Loucy (cell line): ENCODE measurements at regions not wholly inside any gene's neighbourhood (a gene's known extent, or its start where the extent isn't known, plus 50 kb on each side); places are given as distances from the start of the nearest gene placed in this dataset.

ENCODE experiments used
- H2AFZ ChIP-seq: fragments of 200-600 bp; sonication (generic); 2 replicates; pipeline ENCODE4 v1.6.0; 2016; ENCODE audit warnings: antibody characterized with exemption, mild to moderate bottlenecking, low read length, moderate library complexity
- H3F3A ChIP-seq: fragments of 200-600 bp; 2 replicates; pipeline ENCODE4 v1.6.0; 2016; ENCODE audit warnings: antibody characterized with exemption, low read depth, mild to moderate bottlenecking
- H3K27me3 ChIP-seq: fragments of 200-600 bp; sonication (generic); 2 replicates; pipeline ENCODE4 v1.6.1; 2014; ENCODE audit warnings: low read length, mild to moderate bottlenecking; ENCODE audit not compliant: insufficient read depth, poor library complexity, severe bottlenecking
- H3K36me3 ChIP-seq: fragments of 200-600 bp; sonication (generic); 2 replicates; pipeline ENCODE4 v1.6.1; 2016; ENCODE audit warnings: low read length; ENCODE audit not compliant: insufficient read depth
- H3K4me1 ChIP-seq: fragments of 200-600 bp; sonication (generic); 2 replicates; pipeline ENCODE4 v1.5.1; 2014; ENCODE audit warnings: low read length, mild to moderate bottlenecking; ENCODE audit not compliant: insufficient read depth, poor library complexity, severe bottlenecking
- H3K4me2 ChIP-seq: fragments of 200-600 bp; sonication (generic); 2 replicates; pipeline ENCODE4 v1.6.0; 2014; ENCODE audit warnings: antibody characterized with exemption, low read length, low read depth, mild to moderate bottlenecking; ENCODE audit not compliant: poor library complexity, severe bottlenecking
- H3K4me3 ChIP-seq: fragments of 200-600 bp; sonication (generic); 2 replicates; pipeline ENCODE4 v1.5.1; 2014; ENCODE audit warnings: low read length, mild to moderate bottlenecking, mixed read lengths; ENCODE audit not compliant: poor library complexity, severe bottlenecking
- H3K79me2 ChIP-seq: fragments of 200-600 bp; sonication (generic); 2 replicates; pipeline ENCODE4 v1.6.1; 2014; ENCODE audit warnings: low read length; ENCODE audit not compliant: insufficient read depth
- H3K9ac ChIP-seq: fragments of 200-600 bp; sonication (generic); 2 replicates; pipeline ENCODE4 v1.6.0; 2014; ENCODE audit warnings: mild to moderate bottlenecking, low read depth, low read length, moderate library complexity; ENCODE audit not compliant: poor library complexity, severe bottlenecking
- H3K9me2 ChIP-seq: fragments of 200-600 bp; sonication (generic); replicated peaks from 2 replicates; pipeline ENCODE4 v1.6.1; 2016; ENCODE audit warnings: low read depth, low read length, mixed read lengths
- H3K9me3 ChIP-seq: fragments of 200-600 bp; sonication (generic); 2 replicates; pipeline ENCODE4 v1.6.1; 2014; ENCODE audit warnings: mild to moderate bottlenecking, antibody characterized with exemption, low read length, low read depth; ENCODE audit not compliant: insufficient read depth
- H4K20me1 ChIP-seq: fragments of 200-600 bp; sonication (generic); 2 replicates; pipeline ENCODE4 v1.6.0; 2014; ENCODE audit warnings: antibody characterized with exemption, low read length, mild to moderate bottlenecking; ENCODE audit not compliant: insufficient read depth, poor library complexity, severe bottlenecking
- EZH2phosphoT487 ChIP-seq: fragments of 200-600 bp; IDR thresholded peaks from 2 replicates; pipeline ENCODE4 v1.6.1; 2018; ENCODE audit warnings: antibody characterized with exemption, mild to moderate bottlenecking, moderate library complexity, borderline replicate concordance
- TF ChIP-seq, protein P1 (sequence below): fragments of 200-600 bp; sonication (generic); conservative IDR thresholded peaks from 2 replicates; pipeline ENCODE4 v1.5.1; 2014; ENCODE audit warnings: mild to moderate bottlenecking, antibody characterized with exemption, low read length

DNA sequence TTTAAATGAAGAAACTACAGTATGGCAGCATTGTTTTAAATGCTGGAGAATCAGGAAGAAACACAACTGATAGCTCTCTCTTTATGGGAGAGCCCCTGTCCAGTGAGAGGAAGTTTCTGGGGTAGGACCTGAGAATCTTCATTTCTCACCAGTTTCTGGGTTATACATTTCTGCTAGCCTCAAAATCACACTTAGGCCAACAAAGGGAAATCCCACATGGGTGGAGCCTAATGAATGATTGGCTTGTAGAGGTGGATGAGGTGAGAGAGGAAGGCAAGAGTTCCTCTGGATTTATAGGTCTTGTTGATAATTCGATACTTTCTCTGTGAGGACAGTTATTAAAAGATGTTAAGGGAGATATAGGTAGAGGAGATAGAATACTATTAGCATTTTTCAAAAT, 1397.3 kb upstream of the TENM4 start:
- H3K36me3 ChIP-seq = no peaks in the 10 kb centered on the region
- no peaks in the 10 kb centered on the region for H4K20me1 ChIP-seq
- H2AFZ ChIP-seq = no peak overlapping the region
- H3K9me2 ChIP-seq = no peaks in the 10 kb centered on the region
- TF ChIP-seq EZH2phosphoT487 = no peak
- TF ChIP-seq, protein P1, sequence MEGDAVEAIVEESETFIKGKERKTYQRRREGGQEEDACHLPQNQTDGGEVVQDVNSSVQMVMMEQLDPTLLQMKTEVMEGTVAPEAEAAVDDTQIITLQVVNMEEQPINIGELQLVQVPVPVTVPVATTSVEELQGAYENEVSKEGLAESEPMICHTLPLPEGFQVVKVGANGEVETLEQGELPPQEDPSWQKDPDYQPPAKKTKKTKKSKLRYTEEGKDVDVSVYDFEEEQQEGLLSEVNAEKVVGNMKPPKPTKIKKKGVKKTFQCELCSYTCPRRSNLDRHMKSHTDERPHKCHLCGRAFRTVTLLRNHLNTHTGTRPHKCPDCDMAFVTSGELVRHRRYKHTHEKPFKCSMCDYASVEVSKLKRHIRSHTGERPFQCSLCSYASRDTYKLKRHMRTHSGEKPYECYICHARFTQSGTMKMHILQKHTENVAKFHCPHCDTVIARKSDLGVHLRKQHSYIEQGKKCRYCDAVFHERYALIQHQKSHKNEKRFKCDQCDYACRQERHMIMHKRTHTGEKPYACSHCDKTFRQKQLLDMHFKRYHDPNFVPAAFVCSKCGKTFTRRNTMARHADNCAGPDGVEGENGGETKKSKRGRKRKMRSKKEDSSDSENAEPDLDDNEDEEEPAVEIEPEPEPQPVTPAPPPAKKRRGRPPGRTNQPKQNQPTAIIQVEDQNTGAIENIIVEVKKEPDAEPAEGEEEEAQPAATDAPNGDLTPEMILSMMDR = no peak
- no peaks in the 10 kb centered on the region for H3K9me3 ChIP-seq
- H3K27me3 ChIP-seq = no peaks in the 10 kb centered on the region
- no peak overlapping the region for H3K9ac ChIP-seq
- H3K79me2 ChIP-seq = no peaks in the 10 kb centered on the region
- H3F3A ChIP-seq = no peaks in the 10 kb centered on the region
- no peak overlapping the region for H3K4me2 ChIP-seq
- no peaks in the 10 kb centered on the region for H3K4me1 ChIP-seq
- H3K4me3 ChIP-seq = no peak overlapping the region

DNA sequence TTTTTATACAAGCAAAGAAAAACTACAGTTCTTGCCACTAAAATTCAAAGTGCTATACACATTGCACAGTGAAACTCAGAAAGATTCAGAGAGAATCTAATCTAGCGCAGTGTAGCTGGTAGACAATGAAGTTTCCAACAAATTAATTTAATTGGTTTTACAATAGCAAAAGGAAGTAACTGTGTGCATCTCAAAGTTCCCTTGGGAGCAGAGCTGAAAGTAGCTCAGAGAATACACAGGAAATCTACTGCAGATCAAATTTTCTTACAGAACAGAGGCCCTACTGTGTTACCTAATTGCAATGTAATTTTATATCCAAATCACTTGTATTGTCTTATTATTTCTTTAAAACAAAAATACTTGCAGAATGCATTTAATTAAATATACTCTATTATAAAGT, 1396.2 kb upstream of the TENM4 start:
- Histone ChIP-seq H3K79me2 (no peaks in the 10 kb centered on the region), H3K9me3 (no peaks in the 10 kb centered on the region), H3K4me2 (no peak overlapping the region), H3K9ac (no peak overlapping the region), H3K36me3 (no peaks in the 10 kb centered on the region), H2AFZ (no peak overlapping the region), H3K4me3 (no peak overlapping the region), H3F3A (no peaks in the 10 kb centered on the region), H3K9me2 (no peaks in the 10 kb centered on the region), H3K4me1 (no peaks in the 10 kb centered on the region), H4K20me1 (no peaks in the 10 kb centered on the region), H3K27me3 (no peaks in the 10 kb centered on the region)
- no peak for TF ChIP-seq EZH2phosphoT487
- TF ChIP-seq, protein P1 = no peak

DNA sequence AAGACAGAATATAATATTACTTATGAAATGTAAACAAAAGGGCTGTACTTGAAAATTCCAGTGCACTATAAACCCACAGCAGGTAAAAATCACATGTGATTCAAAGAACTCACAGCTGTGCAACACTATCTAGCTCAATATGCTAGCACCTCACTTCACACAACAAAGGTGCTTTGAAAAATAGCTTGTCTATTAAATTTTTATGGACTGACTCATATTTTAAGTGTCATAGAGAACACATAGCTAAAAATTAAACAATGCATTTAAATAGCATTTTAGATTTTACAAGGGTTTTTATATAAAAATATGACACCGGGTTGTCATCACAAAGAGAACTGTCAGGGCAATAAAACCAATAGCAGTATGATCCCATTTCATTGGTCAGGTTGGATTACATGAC, 1390.5 kb upstream of the TENM4 start:
- Histone ChIP-seq H3K9me3 (no peaks in the 10 kb centered on the region), H3K4me1 (no peaks in the 10 kb centered on the region), H3K79me2 (no peaks in the 10 kb centered on the region), H3K4me2 (no peak overlapping the region), H3K36me3 (no peaks in the 10 kb centered on the region), H3K4me3 (no peak overlapping the region), H3K27me3 (no peaks in the 10 kb centered on the region), H4K20me1 (no peaks in the 10 kb centered on the region), H2AFZ (no peak overlapping the region), H3F3A (no peaks in the 10 kb centered on the region), H3K9ac (no peak overlapping the region), H3K9me2 (no peaks in the 10 kb centered on the region)
- TF ChIP-seq, protein P1 = no peak
- TF ChIP-seq EZH2phosphoT487 = no peak
